HG03060 (cell line): ENCODE measurements at regions not wholly inside any gene's neighbourhood (a gene's known extent, or its start where the extent isn't known, plus 50 kb on each side); places are given as distances from the start of the nearest gene placed in this dataset.

Experiments used
- ATAC-seq: cut with Tn5 transposase; IDR thresholded peaks from one replicate; pipeline ENCODE4 v1.9.1; 2021; ENCODE audit warnings: low read depth, moderate number of reproducible peaks; ENCODE audit not compliant: unreplicated experiment

GRCh38 chr7:55641273-55641691 is 69.0 kb upstream of the VOPP1 start:
- ATAC-seq, result peak; percentile 67

GRCh38 chr7:55639640-55640039 is 67.3 kb upstream of the VOPP1 start:
- no peak for ATAC-seq

GRCh38 chr7:55629051-55629677 is 56.9 kb upstream of the VOPP1 start:
- ATAC-seq, result no peak

- no peak for ATAC-seq
Observed at GRCh38 chr7:55624813-55625212, 52.5 kb upstream of the VOPP1 start.

- no peak for ATAC-seq
Observed at GRCh38 chr7:55623617-55624016, 51.3 kb upstream of the VOPP1 start.

- ATAC-seq, result no peak
Observed at GRCh38 chr7:55622241-55622640, 49.9 kb upstream of the VOPP1 start.
